ENCODE measurements at regions not wholly inside any gene's neighbourhood (a gene's known extent, or its start where the extent isn't known, plus 50 kb on each side); places are given as distances from the start of the nearest gene placed in this dataset.

- Histone ChIP-seq H3K27me3 (ENCODE audit: control insufficient read depth in 4 of 4, insufficient read depth in 4 of 4, low read length in 3 of 4) (peaks cover 0 to 5% (median under 1%) of the 10 kb centered on the region in 4 donors), H3K9me3 (ENCODE audit: control insufficient read depth in 4 of 4, low read length in 3 of 4) (no peaks in the 10 kb centered on the region), H3K9ac (ENCODE audit: low read depth in 1 of 2, low read length in 2 of 2) (no peak overlapping the region), H3K27ac (ENCODE audit: low read depth in 1 of 2, low read length in 2 of 2) (no peak overlapping the region), H3K4me3 (ENCODE audit: low read depth in 1 of 3, low read length in 3 of 3) (no peak overlapping the region), H3K4me1 (ENCODE audit: control insufficient read depth in 4 of 4, insufficient read depth in 4 of 4, low read length in 3 of 4) (no peaks in the 10 kb centered on the region), H3K36me3 (ENCODE audit: control insufficient read depth in 4 of 4, insufficient read depth in 3 of 4, low read depth in 1 of 4, low read length in 3 of 4) (no peaks in the 10 kb centered on the region)
- DNase-seq (ENCODE audit: low spot score) = no peak
- 52% methylated on average over 5 of the region's 5 CpGs for WGBS
- TF ChIP-seq NR2F2 (IDR thresholded peaks at IDR 0.05) (no peak), HNF4A (conservative IDR thresholded peaks at IDR 0.05) (no peak), REST (IDR thresholded peaks at IDR 0.05) (no peak), TAF1 (conservative IDR thresholded peaks at IDR 0.05) (no peak), FOXA1 (IDR thresholded peaks at IDR 0.05) (no peak), HNF4G (IDR thresholded peaks at IDR 0.05) (no peak), FOXA2 (IDR thresholded peaks at IDR 0.05) (no peak), RAD21 (IDR thresholded peaks at IDR 0.05) (no peak), ZBTB33 (IDR thresholded peaks at IDR 0.05) (no peak), CTCF (IDR thresholded peaks at IDR 0.05; ENCODE audit: low read depth, low read length, missing input control) (no peak), EGR1 (IDR thresholded peaks at IDR 0.05; ENCODE audit: low read depth in 2 of 2) (no peak)
Measured at GRCh38 chr2:198285216-198285615, 480.8 kb downstream of the PLCL1 start.

- WGBS = 58% methylated on average over 2 of the region's 2 CpGs
- Histone ChIP-seq H3K27ac (ENCODE audit: low read depth in 1 of 2, low read length in 2 of 2) (no peak overlapping the region), H3K36me3 (ENCODE audit: control insufficient read depth in 4 of 4, insufficient read depth in 3 of 4, low read depth in 1 of 4, low read length in 3 of 4) (no peaks in the 10 kb centered on the region), H3K9ac (ENCODE audit: low read depth in 1 of 2, low read length in 2 of 2) (no peak overlapping the region), H3K4me3 (ENCODE audit: low read depth in 1 of 3, low read length in 3 of 3) (no peak overlapping the region), H3K4me1 (ENCODE audit: control insufficient read depth in 4 of 4, insufficient read depth in 4 of 4, low read length in 3 of 4) (no peaks in the 10 kb centered on the region), H3K9me3 (ENCODE audit: control insufficient read depth in 4 of 4, low read length in 3 of 4) (no peaks in the 10 kb centered on the region), H3K27me3 (ENCODE audit: control insufficient read depth in 4 of 4, insufficient read depth in 4 of 4, low read length in 3 of 4) (peaks cover 0 to 5% (median under 1%) of the 10 kb centered on the region in 4 donors)
- no peak for DNase-seq (ENCODE audit: low spot score)
- no peak for TF ChIP-seq HNF4A (conservative IDR thresholded peaks at IDR 0.05)
- TF ChIP-seq CTCF (IDR thresholded peaks at IDR 0.05; ENCODE audit: low read depth, low read length, missing input control) = no peak
- no peak for TF ChIP-seq FOXA2 (IDR thresholded peaks at IDR 0.05)
- no peak for TF ChIP-seq RXRA (IDR thresholded peaks at IDR 0.05)
- no peak for TF ChIP-seq EGR1 (IDR thresholded peaks at IDR 0.05; ENCODE audit: low read depth in 2 of 2)
- no peak for TF ChIP-seq FOXA1 (IDR thresholded peaks at IDR 0.05)
- TF ChIP-seq ATF3 (IDR thresholded peaks at IDR 0.05) = no peak
- TF ChIP-seq SP1 (IDR thresholded peaks at IDR 0.05) = no peak
- no peak for TF ChIP-seq YY1 (IDR thresholded peaks at IDR 0.05)
- TF ChIP-seq NR2F2 (IDR thresholded peaks at IDR 0.05) = no peak
- TF ChIP-seq REST (IDR thresholded peaks at IDR 0.05) = no peak
- TF ChIP-seq TAF1 (conservative IDR thresholded peaks at IDR 0.05) = no peak
- no peak for TF ChIP-seq GABPA (IDR thresholded peaks at IDR 0.05 in 1 of 2, conservative IDR thresholded peaks at IDR 0.05 in 1 of 2)
- TF ChIP-seq MAX (IDR thresholded peaks at IDR 0.05) = no peak
- no peak for TF ChIP-seq HNF4G (IDR thresholded peaks at IDR 0.05)
- TF ChIP-seq RAD21 (IDR thresholded peaks at IDR 0.05) = no peak
Measured at GRCh38 chr2:198283146-198283545, 478.8 kb downstream of the PLCL1 start.

All from liver (tissue), 8 donors.